Right ventricle myocardium inferior (tissue), 1 donor: ENCODE measurements at regions not wholly inside any gene's neighbourhood (a gene's known extent, or its start where the extent isn't known, plus 50 kb on each side); places are given as distances from the start of the nearest gene placed in this dataset.

ENCODE experiments used
- ATAC-seq: fragments of 200-7000 bp; cut with Tn5 transposase; one replicate; pipeline ENCODE4 v1.9.1; 2020; ENCODE audit warnings: mild to moderate bottlenecking, moderate library complexity
- DNase-seq: peaks from one replicate; pipeline ENCODE4 v3.0.0; 2021; ENCODE audit errors: missing footprints
- intact Hi-C: fragments of 100-400 bp; cut with DNase I; formaldehyde crosslinking; loops from one replicate; pipeline ENCODE4 v1.11.0; 2022
- donor health status: DM: no; HTN: yes; CAD: no; lungs with severe emphysema.

DNA sequence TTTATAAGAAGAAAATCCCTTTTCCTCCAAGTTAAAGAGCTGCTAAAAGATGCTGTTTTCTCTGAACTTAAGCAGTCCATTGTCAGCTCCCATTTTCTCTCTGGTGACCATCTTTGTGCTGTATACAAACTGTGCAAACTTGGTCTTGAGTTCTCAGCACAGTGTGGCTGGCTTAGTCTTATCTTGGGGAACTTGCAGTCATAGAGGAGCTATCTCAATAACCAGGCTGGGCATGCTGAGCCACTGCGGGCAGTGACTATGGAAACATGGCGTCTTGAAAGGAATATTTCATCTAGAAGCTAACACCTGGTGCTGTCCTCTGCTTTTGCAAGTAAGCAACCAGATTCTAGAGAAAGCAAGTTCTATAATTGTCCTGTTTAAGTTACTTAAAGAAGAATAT is 1334.4 kb upstream of the CELF4 start:
- ATAC-seq (no peak), DNase-seq (no peak)
- intact Hi-C loops, result no loop called here

DNA sequence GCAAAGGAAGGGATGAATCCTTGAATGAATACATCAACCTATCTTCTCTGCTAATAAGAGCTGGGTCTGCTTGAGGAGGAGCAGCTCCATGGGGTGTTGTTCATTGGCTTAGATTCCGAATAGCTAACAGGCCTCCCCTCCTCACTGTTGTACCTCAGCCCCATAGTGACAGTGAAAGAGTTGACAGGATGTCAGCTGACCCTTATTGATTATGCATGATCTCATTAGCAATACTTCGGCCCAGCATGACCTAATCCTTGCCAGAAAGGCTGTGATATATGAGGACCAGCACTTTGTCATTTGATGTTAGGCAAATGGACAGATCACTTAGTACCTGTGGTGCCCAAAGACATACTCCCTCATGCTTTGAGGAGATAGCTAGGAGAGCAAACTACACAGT is 1333.7 kb upstream of the CELF4 start:
- intact Hi-C loops, result no loop called here
- ATAC-seq (no peak), DNase-seq (no peak)

DNA sequence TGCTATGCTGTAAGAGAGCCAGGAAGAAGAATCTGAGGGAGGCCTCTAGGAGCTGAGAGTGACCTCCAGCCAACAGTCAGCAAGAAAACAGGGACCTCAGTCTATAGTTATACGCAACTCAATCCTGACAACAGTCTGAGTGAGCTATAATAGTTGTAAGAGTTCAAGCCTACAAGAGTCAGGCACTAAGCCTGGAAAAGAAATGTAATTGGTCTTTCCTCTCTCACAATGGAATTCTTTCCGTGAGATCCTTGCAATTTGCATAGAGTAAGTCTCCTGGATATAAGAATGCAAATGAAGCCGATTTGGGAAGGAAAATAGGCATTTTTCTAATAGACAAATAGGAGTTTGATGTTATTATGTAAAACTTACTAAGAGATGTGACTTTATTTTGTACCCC is 1332.6 kb upstream of the CELF4 start:
- intact Hi-C loops, result no loop called here
- ATAC-seq (no peak), DNase-seq (no peak)

DNA sequence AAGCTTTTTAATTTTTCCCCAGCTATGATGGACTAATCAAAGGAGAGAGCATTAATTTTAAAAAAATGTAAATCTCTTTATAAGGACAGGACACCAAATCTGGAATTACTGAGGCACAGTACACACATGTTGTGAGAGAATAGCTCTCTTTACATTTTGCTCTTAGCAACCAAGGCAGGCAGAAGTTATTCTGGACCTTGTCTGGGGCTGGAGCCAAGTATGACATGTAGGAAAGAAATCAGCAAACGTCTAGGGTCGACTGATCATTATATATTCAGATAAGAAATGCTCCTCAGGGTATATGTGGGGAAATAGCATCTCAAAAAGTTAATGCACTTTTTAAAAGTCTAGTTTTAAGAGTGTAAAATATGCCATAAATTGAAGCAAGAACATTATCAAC is 1330.0 kb upstream of the CELF4 start:
- ATAC-seq, result no peak

DNA sequence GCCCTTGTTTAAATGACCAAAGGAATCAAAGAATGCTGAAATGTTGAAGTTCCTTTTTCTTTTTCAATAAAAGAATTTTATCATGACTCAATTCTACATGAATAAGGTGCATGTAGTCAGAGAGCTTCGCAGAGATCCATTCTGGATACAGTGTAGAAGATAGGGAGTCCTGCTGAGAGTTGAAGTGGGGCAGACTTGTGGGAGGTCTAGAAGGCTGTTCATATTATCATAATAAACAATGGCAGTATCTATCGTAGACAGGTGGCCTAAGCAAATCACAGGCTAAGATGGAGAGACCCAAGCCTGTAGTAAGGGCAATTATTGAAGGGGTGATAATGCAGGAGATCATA is 1322.0 kb upstream of the CELF4 start:
- intact Hi-C loops, result no loop called here
- no peak for DNase-seq
- no peak for ATAC-seq

More for the DNA sequence above, 1330.0 kb upstream of the CELF4 start:
- intact Hi-C loops, result no loop called here
- DNase-seq, result no peak

DNA sequence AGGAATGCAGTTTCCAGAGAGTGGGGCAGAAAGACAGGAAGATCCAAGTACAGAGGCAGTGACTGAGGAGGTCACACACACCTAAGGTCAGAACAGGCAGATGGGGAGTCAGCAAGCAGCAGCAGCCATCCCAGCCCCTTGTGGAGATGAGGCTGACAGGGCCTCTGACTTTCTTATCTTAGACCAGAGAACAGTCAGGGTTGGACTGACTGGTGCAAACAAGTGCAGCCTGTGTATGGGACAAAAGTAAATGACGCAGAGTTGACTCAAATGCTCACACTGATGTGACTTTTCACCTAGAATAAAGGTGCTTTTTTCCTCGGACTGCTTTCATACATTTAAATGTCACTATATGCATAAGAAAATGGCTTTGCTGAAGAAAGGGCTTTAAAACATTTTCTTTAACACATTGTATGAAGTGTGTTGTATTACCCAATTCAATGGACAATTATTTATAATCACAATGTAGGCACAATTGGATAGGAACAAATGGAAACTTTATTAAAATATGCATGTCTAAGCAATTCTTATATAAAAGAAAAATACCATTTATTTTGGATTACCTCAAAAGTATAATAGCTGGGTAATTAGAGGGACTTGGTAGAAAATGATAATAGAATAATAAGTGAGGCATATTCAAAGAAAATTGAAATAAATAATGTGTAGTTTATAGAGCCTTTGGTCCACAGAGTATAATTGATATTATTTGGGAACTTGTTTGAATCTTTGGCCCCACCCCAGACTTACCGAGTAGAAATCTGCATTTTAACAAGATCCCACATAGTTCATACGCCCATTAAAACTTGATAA is 1321.5 kb upstream of the CELF4 start:
- DNase-seq (no peak), ATAC-seq (no peak)
- intact Hi-C loops, result no loop called here

DNA sequence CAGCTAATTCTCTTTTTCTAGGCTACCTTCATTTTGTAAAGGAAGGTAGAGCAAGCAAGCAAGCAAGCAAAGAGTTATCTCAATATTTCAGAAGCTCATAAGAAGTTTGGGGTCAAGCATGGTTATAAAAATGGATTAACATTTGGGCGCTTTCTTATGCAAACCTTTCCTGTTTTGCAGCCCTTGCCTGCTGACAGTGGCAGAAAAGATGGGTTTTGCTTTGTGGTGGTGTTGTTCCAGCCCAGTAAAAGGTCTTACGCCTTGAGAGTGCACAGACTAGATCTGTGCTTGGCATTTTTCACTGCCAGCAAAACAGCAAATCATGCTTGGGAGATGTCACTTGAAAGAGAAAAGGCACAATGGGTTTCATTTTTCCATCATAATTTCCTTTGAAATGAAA is 1320.6 kb upstream of the CELF4 start:
- no peak for ATAC-seq
- DNase-seq, result no peak
- intact Hi-C loops, result no loop called here

DNA sequence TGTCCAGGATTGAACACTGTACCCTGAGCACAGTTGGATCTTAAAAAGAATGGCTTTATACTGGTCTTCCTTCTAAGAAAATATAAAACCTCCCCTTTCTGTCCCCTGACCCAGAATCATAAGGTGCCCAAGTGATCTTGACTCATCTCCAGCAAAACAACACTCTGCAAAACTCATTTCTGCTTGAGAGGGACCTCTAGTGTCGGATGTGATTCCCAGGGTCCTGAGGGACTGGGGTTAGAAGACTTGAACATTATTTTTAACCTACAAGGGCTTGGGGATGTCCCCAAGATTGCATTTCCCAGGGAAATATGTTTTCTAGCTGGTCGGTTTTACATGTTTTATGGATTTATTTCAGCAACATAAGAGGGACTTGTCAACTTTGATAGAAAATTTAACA is 1318.5 kb upstream of the CELF4 start:
- intact Hi-C loops, result no loop called here
- DNase-seq, result no peak

DNA sequence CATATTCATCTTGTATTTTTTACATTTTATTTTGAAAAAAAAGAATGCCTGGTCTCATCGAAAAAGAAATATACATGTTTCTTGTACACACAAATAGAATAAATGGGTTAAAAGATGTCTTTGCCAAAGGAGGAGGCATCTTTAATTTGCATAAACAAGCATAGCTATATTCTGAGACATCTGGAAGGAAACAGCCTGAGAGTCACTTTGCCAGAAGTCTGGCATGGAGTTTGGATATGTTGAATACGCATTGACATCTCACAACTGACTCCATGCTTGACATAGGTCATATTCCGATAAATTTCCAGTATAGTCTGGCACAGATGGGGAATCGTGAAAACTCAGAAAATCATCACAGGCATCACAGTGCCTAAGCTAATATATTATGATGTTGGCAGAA is 1317.5 kb upstream of the CELF4 start:
- ATAC-seq (no peak), DNase-seq (no peak)
- intact Hi-C loops, result no loop called here

More for the DNA sequence above, 1318.5 kb upstream of the CELF4 start:
- no peak for ATAC-seq

DNA sequence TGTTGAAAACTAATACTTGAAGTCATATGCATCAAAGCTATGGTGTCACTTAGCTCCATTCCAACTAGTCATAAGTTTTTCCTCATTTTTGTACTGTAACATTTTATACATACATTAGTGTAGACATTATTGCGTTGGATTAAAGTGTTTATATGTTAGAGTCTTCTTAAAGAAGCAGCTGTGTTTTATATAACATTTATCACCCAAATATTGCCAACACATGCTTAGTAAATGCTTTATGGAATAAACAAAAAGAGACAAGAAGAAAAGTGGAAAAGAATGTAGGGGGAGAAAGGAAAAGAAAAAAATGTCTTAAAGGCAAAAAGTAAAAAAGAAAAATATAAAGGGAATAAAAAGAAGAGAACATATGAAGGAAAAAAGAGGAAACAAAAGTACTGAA is 1314.3 kb upstream of the CELF4 start:
- intact Hi-C loops, result no loop called here
- ATAC-seq, result no peak
- no peak for DNase-seq

DNA sequence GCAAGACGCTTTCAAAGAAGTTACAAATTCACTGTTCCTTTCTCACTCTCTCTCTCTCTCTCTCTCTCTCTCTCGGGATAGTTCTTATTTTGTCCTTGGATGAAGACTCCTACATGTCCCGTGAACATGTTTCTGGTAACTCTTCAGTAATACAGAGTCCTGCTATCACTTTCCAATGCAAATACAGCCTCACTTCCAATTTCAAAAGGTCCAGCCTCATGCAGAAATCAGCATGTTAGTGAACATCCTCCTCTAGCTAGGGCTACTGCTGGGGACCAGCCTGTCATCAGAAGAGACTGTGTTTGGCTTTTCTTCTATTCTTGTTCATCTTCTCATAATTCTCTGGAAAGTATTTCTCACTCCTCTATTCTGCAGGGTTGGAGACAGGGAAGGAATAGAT is 1306.7 kb upstream of the CELF4 start:
- intact Hi-C loops, result no loop called here
- DNase-seq, result no peak

DNA sequence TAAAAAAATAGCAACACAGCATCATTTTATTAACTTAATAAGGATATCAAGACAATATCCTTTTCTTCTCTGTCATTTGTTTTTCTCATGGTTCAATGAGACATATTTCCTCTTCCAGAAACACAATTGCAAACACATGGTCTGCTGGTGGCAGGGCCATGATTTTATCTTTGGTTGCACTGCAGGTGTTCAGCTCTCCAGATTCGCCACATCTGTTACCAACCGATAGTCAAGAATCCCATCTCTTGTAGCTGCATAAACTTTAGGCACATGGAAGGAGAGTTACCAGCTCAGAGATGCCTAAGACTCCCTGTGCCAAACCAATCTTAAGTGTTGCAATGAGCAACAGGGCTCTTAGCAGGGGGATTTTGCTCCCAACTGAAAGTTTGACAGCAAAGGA is 1303.2 kb upstream of the CELF4 start:
- DNase-seq (no peak), ATAC-seq (no peak)
- intact Hi-C loops, result no loop called here

More for the DNA sequence above, 1306.7 kb upstream of the CELF4 start:
- no peak for ATAC-seq

DNA sequence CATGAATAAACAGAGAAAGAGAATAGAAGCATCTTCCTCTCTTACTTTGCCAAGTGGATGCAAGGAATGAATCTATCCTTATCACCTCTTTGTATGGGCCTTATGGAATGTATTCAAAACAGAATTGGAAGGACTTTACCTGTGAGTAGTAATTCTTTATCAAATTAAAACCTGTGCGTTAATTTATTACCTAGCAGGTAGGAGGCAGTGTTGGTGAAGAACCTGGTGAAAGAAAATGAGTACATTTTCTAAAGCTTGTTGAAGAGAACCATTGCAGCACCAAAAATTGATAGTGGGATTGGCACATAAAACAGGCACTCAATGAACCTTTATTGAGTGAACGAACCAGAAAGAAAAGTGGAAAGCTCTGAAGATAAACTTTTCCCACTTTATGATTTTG is 1302.1 kb upstream of the CELF4 start:
- intact Hi-C loops, result no loop called here
- ATAC-seq (no peak), DNase-seq (no peak)

DNA sequence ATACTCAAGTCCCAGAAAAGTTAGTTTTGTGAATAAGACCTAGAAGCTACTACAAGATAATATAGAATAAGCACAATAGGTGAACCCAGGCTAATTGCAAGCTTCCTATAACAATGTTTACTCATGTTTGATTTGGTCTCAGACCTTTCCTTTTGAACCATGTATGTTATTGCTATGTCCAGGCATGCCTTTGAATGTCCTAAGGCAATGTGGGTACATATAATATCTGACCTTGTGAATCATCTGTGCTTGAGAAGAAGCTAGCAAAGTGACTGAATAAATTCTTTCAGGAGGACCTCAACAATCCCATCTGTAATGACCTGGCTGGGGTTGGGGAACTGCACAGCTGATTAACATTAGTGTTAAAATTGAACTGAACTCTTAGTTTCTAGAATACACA is 1285.9 kb upstream of the CELF4 start:
- intact Hi-C loops, result no loop called here
- DNase-seq (no peak), ATAC-seq (no peak)

DNA sequence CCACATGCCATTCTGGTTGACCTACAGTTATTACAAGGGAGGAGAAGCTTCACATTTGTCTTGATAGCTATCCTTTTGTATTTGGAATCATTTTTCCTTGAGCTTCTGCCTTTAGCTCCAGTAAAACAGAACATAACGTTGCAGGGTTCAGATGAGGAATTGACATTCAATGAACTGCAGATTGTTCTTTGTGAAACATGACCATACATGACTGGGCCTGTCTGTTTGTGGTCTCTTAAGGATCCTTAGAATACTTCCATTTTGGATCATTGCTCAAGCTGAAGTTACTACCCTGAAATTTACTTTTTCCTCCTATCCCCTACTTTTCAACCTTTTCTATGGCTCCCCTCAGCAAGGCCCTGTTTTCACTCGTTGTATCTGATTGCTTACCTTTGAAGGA is 1281.7 kb upstream of the CELF4 start:
- ATAC-seq (no peak), DNase-seq (no peak)
- intact Hi-C loops, result no loop called here

DNA sequence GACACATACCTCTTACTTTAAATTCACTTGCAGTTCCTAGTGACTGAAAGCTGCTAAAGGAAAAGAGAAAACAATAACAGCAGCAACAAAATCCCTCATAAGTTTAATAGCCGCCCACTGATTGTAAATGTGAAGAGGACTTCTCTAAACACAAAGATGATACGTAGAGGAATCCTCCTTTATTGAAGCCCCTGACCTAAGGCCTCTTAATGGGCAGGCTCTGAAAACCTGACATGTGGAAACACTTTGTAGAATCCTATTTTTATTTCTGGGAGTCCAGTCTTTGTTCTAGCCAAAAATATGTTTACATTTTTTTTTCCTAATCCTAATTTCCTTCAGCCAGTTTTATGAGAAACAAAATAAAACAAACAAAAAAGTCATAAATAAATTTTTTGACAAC is 1277.7 kb upstream of the CELF4 start:
- DNase-seq (no peak), ATAC-seq (no peak)
- intact Hi-C loops, result no loop called here

DNA sequence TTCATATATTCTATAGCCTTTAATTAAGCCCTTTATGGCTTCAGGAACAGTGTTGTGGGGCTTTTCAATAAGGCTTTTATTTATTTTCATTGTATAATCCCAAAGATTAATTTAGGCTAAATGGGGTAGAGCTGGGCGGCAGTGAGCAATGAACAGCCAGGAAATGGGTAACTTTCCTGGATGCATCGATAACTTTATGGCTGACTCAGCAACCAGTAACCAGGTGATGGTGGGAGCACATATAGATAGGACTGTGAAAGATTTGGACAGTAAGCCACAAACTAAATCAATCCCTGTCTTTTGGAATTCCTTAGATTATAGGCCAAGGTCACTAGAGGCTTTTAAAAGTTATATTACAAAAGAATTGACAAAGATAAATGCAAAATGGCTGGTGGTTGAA is 1260.6 kb upstream of the CELF4 start:
- ATAC-seq (no peak), DNase-seq (no peak)
- intact Hi-C loops, result no loop called here

DNA sequence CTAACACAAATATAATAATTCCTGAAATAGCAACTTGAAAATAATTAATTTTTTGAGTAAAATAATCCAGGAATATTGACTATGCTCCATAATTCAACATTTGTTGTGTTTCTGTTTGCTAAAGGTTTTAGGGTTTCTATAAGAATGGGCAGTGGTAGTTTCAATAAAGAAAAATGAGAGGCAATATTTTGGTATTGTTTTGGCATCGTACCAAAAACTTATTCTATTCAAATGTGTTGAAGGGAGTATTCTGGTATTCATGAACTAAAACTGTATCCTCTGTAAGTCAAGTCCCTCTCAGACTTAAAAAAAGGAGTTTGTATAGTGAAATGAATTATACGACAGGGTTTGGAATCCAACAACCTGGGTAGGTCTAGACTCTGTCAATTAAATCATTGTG is 1245.6 kb upstream of the CELF4 start:
- no peak for DNase-seq
- intact Hi-C loops, result no loop called here
- no peak for ATAC-seq

DNA sequence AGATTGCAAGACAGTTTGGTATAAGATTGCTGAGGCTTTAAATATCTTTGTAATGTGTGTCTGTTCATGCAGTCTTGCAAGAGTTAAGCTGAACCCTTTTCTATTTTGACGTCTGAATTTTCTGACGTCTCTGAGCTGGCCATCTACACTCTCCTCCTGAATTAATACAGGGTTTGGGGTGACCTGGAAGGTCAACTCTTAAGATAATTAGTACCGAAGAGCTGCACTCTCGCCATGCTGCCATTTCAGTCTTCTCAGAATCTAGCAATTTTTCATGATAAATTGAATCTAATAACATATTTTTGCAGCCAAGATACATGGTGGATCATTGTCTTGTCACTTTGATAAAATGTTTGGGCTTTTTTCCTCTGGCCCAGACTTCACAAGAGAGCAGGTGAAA is 1245.2 kb upstream of the CELF4 start:
- DNase-seq (no peak), ATAC-seq (no peak)
- intact Hi-C loops, result no loop called here

DNA sequence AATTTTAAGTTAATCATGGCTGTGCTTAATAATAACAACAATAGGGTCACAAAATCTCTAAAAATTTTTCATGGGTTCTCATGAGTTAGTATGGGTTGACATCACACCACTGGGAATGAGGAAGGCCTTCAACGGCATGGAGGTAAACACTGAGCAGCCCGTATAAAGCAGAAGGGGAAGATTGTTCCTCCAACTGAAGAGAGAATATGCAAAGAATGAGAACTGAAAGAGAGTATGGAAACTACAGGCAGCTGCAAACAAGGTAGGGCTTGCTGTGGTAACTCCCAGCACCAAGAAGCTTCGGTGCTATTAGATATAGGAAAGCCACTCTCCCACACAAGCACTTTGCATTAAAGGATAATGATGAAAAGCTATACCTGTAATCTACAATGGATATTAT is 1242.3 kb upstream of the CELF4 start:
- intact Hi-C loops, result no loop called here
- DNase-seq (no peak), ATAC-seq (no peak)

DNA sequence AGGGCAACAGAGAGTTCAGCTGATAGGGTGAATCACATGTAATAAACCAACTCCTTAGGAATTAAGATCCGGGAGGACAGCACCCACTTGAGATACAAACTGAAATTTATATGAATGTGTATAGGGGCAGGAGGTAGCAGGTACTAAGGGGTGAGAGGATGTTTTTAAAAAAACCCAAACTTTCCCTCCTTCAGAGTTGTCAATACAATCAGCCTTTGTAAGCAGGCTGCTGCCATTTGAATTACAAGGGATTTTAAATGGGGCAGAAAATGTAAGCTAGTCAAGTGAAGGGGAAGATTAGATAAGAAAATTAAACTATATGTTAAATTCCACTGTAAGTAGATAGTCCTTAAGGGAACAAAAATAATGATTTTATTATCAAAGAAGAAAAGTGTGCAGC is 1239.7 kb upstream of the CELF4 start:
- intact Hi-C loops, result no loop called here
- ATAC-seq (no peak), DNase-seq (no peak)
